Erythroblast (primary cell): ENCODE measurements at regions not wholly inside any gene's neighbourhood (a gene's known extent, or its start where the extent isn't known, plus 50 kb on each side); places are given as distances from the start of the nearest gene placed in this dataset.

Source experiments
- GATA1 ChIP-seq: IDR thresholded peaks from 2 replicates; pipeline ENCODE4 v1.6.1; 2011; ENCODE audit warnings: low read depth, mild to moderate bottlenecking, control low read depth, low read length, moderate library complexity
- POLR2A ChIP-seq: IDR thresholded peaks from 2 replicates; pipeline ENCODE4 v1.6.1; 2011; ENCODE audit warnings: mild to moderate bottlenecking, low read length

DNA sequence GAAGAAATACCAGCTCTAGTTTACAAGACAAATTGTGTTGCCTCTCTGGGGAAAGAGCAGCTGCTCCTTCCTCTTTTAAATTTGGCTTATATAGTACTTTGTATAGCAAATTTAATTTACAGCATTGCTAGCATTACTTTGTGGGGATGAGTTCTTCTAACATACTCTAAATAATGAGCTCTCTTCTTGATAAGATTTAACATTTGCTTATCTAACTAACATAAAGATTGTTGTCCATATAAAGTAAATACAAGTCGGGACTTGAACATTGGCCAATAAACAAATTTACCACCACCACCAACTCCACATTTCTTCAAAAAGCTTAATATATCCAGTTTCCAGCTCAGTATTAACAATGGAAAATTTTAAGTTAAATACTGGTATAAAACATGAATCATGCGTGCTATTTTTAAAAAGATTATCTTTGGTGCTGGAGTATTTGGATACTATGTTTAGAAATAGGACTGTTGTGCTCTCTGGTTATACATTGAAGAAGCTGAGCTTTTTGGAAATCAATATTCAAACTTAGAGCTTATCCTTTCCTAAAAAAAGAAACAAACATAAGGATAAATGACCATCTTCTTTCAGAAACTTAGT lies 1146.9 kb upstream of the GJE1 start:
- TF ChIP-seq POLR2A: no peak
- TF ChIP-seq GATA1: no peak
